Activated T-helper 17 cell treated with anti-CD3 and anti-CD28 coated beads, Interleukin-2, amount 50 U/mL, for 72 hours (primary cell): ENCODE measurements at regions not wholly inside any gene's neighbourhood (a gene's known extent, or its start where the extent isn't known, plus 50 kb on each side); places are given as distances from the start of the nearest gene placed in this dataset.

ENCODE experiments used
- ATAC-seq: fragments of 150-1000 bp; cut with Tn5 transposase; replicated peaks from 2 replicates; pipeline ENCODE4 v1.10.0; 2021; ENCODE audit warnings: mild to moderate bottlenecking, moderate library complexity
- H3K27ac Mint-ChIP-seq: one replicate; pipeline ENCODE4 v1.8.0; 2022; ENCODE audit warnings: mixed read lengths
- H3K27me3 Mint-ChIP-seq: one replicate; pipeline ENCODE4 v1.8.0; 2022; ENCODE audit warnings: mixed read lengths
- H3K36me3 Mint-ChIP-seq: one replicate; pipeline ENCODE4 v1.8.0; 2022; ENCODE audit warnings: low read depth, mild to moderate bottlenecking, mixed read lengths
- H3K4me1 Mint-ChIP-seq: one replicate; pipeline ENCODE4 v1.8.0; 2022; ENCODE audit warnings: mixed read lengths
- H3K4me3 Mint-ChIP-seq: one replicate; pipeline ENCODE4 v1.8.0; 2022; ENCODE audit warnings: mild to moderate bottlenecking, mixed read lengths
- H3K9me3 Mint-ChIP-seq: one replicate; pipeline ENCODE4 v1.8.0; 2022; ENCODE audit warnings: mixed read lengths

DNA sequence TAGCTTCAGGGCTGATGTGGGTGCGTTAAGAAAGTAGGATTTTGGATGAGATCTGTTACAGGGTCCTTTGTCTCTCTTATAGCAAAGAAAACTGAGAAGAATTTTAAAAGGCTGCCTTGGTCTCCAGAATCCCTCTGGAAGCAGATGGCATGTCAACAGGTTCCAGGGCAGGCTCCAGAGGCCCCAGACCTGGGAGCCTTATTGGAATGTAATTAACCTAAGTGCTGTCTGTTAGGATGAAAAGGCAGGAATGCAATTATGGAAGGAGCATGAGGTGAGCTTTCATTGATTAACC, 97.2 kb upstream of the PKDCC start:
- no peak overlapping the region for H3K27ac Mint-ChIP-seq
- no peaks in the 10 kb centered on the region for H3K36me3 Mint-ChIP-seq
- ATAC-seq: no peak
- H3K4me3 Mint-ChIP-seq: no peak overlapping the region
- H3K9me3 Mint-ChIP-seq: no peaks in the 10 kb centered on the region
- peaks cover 6% of the 10 kb centered on the region for H3K27me3 Mint-ChIP-seq
- peaks cover 13% of the 10 kb centered on the region for H3K4me1 Mint-ChIP-seq

- peaks cover 13% of the 10 kb centered on the region for H3K4me1 Mint-ChIP-seq
- no peak for ATAC-seq
- no peaks in the 10 kb centered on the region for H3K36me3 Mint-ChIP-seq
- no peaks in the 10 kb centered on the region for H3K9me3 Mint-ChIP-seq
- no peak overlapping the region for H3K27ac Mint-ChIP-seq
- H3K4me3 Mint-ChIP-seq: no peak overlapping the region
- peaks cover 3% of the 10 kb centered on the region for H3K27me3 Mint-ChIP-seq
These were observed 93.2 kb upstream of the PKDCC start for GRCh38 chr2:41954304-41955291.

DNA sequence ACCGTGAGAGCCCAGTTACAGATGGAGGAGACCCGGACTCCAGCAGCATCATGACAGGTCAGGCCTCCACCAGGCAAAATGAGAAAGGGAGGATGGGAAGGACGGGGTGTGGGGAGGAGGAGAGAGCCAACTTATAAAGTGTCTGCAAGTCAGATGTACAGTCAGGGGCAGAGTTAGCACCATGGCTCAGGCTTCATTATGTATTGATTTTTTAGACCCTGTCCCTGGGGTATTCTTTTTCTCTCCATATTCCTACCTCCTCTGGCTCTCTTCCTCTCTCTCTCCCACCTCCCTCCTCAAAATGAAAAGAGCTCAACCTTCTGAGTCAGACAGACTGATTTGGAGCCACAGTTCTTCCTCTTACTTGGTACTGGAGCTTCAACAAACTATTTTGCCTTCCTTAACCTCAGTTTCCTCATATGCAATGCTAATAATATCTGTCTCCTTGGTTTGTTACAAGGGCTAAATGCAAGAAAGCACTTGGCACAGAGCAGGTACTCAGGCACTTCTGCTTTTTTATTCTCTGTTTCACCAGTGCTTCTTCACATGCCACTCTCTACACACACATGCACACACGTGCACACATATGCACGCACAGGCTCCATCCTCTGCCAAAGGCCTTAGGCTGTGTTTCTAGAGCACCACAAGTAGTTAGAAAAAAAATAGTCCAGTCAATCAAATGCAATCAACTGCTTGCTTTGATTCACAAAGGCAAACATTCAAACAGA, 92.3 kb upstream of the PKDCC start:
- Mint-ChIP-seq H3K27ac (no peak overlapping the region), H3K4me1 (peaks cover 13% of the 10 kb centered on the region)
- ATAC-seq: no peak

GRCh38 chr2:41957431-41957830, 90.4 kb upstream of the PKDCC start:
- Mint-ChIP-seq H3K9me3 (no peaks in the 10 kb centered on the region), H3K27ac (no peak overlapping the region), H3K4me3 (no peak overlapping the region), H3K4me1 (peaks cover 12% of the 10 kb centered on the region), H3K27me3 (peaks cover 3% of the 10 kb centered on the region), H3K36me3 (no peaks in the 10 kb centered on the region)
- ATAC-seq: no peak

More for the DNA sequence above, 92.3 kb upstream of the PKDCC start:
- H3K4me3 Mint-ChIP-seq: no peak overlapping the region
- H3K36me3 Mint-ChIP-seq: no peaks in the 10 kb centered on the region
- no peaks in the 10 kb centered on the region for H3K9me3 Mint-ChIP-seq
- peaks cover 3% of the 10 kb centered on the region for H3K27me3 Mint-ChIP-seq

GRCh38 chr2:41958251-41958650, 89.6 kb upstream of the PKDCC start:
- ATAC-seq: no peak
- no peaks in the 10 kb centered on the region for H3K9me3 Mint-ChIP-seq
- H3K36me3 Mint-ChIP-seq: no peaks in the 10 kb centered on the region
- H3K27me3 Mint-ChIP-seq: no peaks in the 10 kb centered on the region
- no peak overlapping the region for H3K27ac Mint-ChIP-seq
- peaks cover 7% of the 10 kb centered on the region for H3K4me1 Mint-ChIP-seq
- no peak overlapping the region for H3K4me3 Mint-ChIP-seq

DNA sequence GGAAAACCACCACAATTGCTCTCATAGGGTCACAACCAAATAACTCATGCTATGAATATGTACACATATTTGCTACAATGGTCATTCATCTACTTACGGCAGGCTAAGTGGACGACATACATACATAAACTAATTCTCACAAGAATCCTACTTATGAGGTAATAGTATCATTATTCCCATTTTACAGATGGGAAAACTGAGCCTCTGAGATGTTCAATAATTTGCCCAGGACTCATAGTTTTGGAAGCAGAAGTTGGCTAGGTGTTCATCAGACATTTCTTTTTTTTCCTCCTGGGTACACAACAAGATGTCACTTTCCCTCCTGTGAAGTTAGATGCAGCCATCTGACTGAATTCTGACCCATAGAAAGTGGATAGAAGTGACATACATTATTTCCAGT, 89.0 kb upstream of the PKDCC start:
- no peak for ATAC-seq
- H3K36me3 Mint-ChIP-seq: no peaks in the 10 kb centered on the region
- H3K27me3 Mint-ChIP-seq: no peaks in the 10 kb centered on the region
- H3K9me3 Mint-ChIP-seq: no peaks in the 10 kb centered on the region
- peaks cover 3% of the 10 kb centered on the region for H3K4me1 Mint-ChIP-seq
- H3K4me3 Mint-ChIP-seq: no peak overlapping the region
- H3K27ac Mint-ChIP-seq: no peak overlapping the region

DNA sequence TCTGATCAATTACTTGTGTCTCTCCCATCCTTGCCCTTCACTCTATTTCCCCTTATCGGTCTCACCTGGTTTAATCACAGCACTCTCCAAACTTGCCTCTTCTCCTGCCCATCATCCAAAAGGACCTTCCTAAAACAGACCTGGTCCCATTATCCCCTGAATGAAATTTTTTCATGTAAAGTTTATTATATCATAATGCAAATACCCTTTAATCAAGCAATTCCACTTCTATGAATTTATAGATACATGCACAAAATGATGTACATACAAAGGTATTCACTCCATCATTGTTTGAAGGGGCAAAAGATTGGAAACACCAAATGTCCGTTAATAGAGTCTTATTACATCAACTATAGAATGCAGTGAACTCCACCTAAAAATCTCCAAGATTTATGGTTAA, 88.1 kb upstream of the PKDCC start:
- H3K4me3 Mint-ChIP-seq: no peak overlapping the region
- H3K27ac Mint-ChIP-seq: no peak overlapping the region
- no peak for ATAC-seq
- no peaks in the 10 kb centered on the region for H3K36me3 Mint-ChIP-seq
- no peaks in the 10 kb centered on the region for H3K4me1 Mint-ChIP-seq
- no peaks in the 10 kb centered on the region for H3K27me3 Mint-ChIP-seq
- H3K9me3 Mint-ChIP-seq: no peaks in the 10 kb centered on the region

DNA sequence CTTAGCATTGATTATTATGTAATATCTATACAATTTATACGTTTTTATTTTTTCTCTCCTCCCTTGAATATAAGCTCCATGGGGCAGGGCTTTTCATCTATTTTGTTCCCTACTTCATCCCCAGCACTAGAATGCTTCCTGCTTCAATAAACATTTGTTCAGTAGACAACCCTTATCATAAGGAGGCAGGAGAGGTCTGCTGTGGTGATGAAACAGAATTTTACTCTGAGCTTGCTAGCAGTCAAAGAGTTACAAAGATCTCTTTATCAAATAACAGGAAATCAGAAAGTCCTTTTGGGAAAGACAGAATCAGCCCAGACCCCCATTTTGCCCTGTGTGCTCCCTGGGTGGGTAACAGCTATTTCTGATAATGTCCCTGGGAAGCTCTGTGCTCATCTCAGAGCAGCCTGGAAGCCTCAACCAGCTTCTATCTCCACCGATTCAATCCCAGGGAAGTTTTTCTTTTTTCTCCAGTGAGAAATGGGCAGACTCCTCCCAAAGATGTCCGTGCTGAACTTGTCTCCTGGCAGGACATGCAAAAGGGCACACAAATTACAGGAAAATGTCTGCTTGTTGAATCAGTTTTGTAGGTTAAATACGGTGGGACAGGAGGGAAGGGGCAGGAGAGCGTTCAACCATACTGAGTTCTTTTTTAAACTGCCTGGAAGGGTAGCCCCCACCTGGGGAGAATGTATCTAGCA, 84.7 kb upstream of the PKDCC start:
- H3K4me1 Mint-ChIP-seq: no peaks in the 10 kb centered on the region
- no peaks in the 10 kb centered on the region for H3K36me3 Mint-ChIP-seq
- peaks cover 6% of the 10 kb centered on the region for H3K27me3 Mint-ChIP-seq
- H3K27ac Mint-ChIP-seq: no peak overlapping the region
- no peaks in the 10 kb centered on the region for H3K9me3 Mint-ChIP-seq
- no peak overlapping the region for H3K4me3 Mint-ChIP-seq
- no peak for ATAC-seq

DNA sequence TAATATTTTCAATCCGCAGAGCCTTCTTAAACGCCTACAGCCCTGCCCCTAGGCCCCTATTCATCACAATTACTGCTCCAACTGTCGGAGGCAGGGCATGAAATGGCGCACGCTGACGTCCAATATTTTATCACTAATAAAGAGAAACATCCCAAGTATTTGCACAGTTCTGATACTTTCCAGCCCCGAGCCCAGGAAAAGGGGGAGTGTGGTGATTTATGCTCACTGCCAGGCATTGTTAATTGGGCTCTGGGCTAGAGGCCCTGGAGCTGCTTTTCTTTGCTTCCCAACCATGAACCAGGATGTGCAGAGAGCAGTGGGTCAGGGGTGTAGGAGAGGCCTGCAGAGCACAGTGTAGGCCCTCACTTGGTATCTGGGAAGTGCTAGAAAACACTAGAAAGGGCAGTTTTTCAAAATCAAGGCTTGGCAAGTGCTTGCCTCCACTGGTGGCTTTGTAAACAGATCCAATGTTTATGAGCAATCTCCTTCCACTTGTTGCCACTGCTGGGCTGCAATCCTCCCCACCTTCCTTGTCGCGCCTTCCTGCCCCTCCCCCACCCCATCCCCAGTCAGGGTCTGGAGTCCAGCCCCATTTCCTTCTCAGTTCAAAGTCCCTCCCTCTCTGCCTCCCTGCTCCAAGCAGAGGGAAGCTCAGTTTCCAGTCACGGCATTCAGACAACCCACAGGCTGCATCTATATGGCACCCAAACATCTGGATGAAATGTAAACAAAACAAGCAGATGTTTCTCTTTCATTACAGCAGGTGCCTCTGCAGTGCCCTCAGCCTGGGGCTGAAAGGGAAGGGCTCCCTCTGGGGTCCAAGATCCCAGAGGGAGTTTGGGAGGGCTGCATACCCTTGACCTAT, 83.9 kb upstream of the PKDCC start:
- H3K9me3 Mint-ChIP-seq: no peaks in the 10 kb centered on the region
- no peak overlapping the region for H3K27ac Mint-ChIP-seq
- ATAC-seq: no peak
- H3K27me3 Mint-ChIP-seq: peaks cover 6% of the 10 kb centered on the region
- no peaks in the 10 kb centered on the region for H3K4me1 Mint-ChIP-seq
- H3K4me3 Mint-ChIP-seq: no peak overlapping the region
- H3K36me3 Mint-ChIP-seq: no peaks in the 10 kb centered on the region

GRCh38 chr2:41965173-41965908, 82.5 kb upstream of the PKDCC start:
- no peak overlapping the region for H3K4me3 Mint-ChIP-seq
- no peaks in the 10 kb centered on the region for H3K4me1 Mint-ChIP-seq
- no peak for ATAC-seq
- H3K27me3 Mint-ChIP-seq: peaks cover 6% of the 10 kb centered on the region
- no peak overlapping the region for H3K27ac Mint-ChIP-seq
- no peaks in the 10 kb centered on the region for H3K9me3 Mint-ChIP-seq
- H3K36me3 Mint-ChIP-seq: no peaks in the 10 kb centered on the region

GRCh38 chr2:41965909-41966295, 81.9 kb upstream of the PKDCC start:
- Mint-ChIP-seq H3K27me3 (peaks cover 6% of the 10 kb centered on the region), H3K27ac (no peak overlapping the region), H3K4me1 (no peaks in the 10 kb centered on the region), H3K9me3 (no peaks in the 10 kb centered on the region), H3K36me3 (no peaks in the 10 kb centered on the region), H3K4me3 (no peak overlapping the region)
- ATAC-seq: no peak

DNA sequence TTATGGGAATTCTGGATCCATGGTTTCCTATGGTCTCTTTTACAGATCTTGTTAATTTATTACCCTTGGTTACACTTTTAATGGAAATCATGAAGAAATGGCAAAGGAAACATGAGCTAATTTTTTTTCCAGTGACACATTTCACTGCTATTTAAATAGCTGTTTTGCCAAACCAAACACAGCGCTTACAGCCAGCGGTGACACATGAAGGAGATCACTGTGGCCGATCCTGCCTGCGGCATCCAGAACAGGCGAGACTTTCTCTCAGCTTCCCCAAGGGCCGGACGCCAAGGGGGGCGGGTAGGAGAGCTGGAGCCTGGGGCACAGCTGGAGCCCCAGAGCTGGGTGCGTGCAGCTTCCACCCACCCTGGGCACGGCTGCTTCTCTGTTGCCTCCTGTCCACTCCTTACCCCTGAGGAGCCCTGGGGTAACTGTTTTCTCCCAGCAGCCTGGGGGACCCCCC, 81.4 kb upstream of the PKDCC start:
- no peaks in the 10 kb centered on the region for H3K9me3 Mint-ChIP-seq
- H3K4me3 Mint-ChIP-seq: no peak overlapping the region
- H3K27me3 Mint-ChIP-seq: peaks cover 6% of the 10 kb centered on the region
- H3K27ac Mint-ChIP-seq: no peak overlapping the region
- H3K4me1 Mint-ChIP-seq: no peaks in the 10 kb centered on the region
- H3K36me3 Mint-ChIP-seq: no peaks in the 10 kb centered on the region
- ATAC-seq: no peak

DNA sequence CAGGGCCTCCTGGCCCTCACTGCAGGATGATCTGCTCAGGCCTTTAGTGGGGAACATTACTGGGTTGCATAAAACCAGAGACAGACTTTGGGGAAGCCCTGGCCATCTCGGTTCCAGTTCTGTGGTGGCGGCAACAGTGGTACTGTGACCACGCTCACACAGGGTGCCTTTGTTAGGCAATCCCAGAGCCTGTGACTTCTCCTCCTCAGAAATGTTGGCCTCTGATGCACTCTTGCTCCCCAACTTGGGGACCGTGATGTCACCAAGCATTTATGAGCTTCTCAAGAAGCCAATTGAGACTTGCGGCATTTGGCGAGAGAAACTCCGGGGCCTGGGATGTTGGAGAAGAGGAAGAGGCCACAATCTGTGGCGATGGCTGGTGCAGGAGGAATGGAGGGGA, 80.9 kb upstream of the PKDCC start:
- peaks cover 6% of the 10 kb centered on the region for H3K27me3 Mint-ChIP-seq
- no peaks in the 10 kb centered on the region for H3K36me3 Mint-ChIP-seq
- no peak overlapping the region for H3K27ac Mint-ChIP-seq
- no peaks in the 10 kb centered on the region for H3K4me1 Mint-ChIP-seq
- no peak overlapping the region for H3K4me3 Mint-ChIP-seq
- H3K9me3 Mint-ChIP-seq: no peaks in the 10 kb centered on the region
- no peak for ATAC-seq
